RPMI8226 (cell line): ENCODE measurements at regions not wholly inside any gene's neighbourhood (a gene's known extent, or its start where the extent isn't known, plus 50 kb on each side); places are given as distances from the start of the nearest gene placed in this dataset.
"Not testable (repeated sequence)": the region's sequence is repeated elsewhere in the genome, so short reads cannot be mapped to it uniquely, and the experiment has no call there.

Source experiments
- DNase-seq: peaks from one replicate; pipeline ENCODE4 v3.0.0-alpha.2; 2015

DNA sequence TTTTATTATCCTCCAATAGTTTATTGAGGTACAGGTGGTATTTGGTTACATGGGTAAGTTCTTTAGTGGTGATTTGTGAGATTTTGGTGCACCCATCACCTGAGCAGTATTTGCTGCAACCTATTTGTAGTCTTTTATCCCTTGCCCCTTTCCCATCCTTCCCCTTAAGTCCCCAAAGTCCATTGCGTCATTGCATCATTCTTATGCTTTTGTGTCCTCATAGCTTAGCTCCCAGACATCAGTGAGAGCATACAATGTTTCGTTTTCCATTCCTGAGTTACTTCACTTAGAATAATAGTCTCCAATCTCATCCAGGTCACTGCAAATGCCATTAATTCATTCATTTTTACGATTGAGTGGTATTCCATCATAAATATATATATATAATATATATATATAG is 229.9 kb upstream of the TFPI start:
- DNase-seq: not testable (repeated sequence)

DNA sequence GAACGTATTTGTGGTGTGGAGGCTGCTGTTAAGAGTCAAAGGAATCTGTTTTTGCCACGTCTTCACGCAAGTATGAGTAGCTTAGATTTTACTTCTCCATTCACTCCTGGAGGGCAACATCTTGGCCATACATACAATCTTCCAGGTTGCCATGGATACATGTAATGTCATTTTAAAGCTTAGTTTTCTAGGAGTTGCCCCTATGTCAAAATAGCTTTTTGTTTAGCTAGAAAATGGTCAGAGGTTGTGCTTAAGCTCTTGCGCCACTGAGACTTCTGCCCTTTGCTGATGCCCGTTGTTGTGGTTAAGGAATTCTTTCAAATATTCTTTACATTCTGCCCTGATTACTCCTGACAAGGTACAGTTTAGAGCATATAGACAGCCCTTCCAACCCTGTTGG is 245.4 kb upstream of the TFPI start:
- no peak for DNase-seq

DNA sequence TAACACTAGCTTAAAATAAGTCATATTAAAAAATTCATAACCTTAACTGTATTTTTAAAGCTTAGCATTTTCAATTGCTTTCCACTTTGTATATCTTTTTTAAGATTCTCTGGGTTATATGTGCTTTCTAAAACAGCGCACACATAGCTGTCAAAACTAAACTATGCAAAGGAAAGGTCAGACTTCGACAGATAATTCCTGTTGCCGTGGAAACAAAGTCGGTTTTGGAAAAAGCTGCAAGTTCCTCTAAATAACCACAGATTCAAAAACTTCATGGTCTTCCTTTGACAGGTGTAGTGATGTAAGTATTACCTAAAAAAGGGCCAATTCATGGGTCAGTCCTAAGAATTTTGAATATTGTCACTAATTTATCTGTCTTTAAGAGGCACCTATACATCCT is 249.6 kb upstream of the TFPI start:
- DNase-seq: no peak

DNA sequence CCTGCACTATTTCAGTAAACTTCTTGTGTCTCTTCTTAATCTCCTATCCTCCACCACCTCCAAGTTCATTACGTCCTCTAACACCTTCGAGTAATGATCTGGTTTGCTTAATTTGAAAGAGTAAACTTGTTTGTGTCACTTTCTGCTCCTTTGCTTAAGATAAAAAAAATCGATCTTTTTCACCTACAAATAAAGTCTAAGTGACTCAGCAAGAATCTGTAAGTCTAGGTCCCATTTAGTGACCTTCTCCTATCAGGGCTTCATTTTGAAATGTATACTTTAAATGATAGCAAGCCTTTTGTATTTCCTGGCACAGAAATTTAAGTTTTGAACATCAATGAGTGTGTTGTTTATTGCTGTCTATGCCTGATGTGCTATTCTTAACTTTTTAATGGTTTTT is 260.9 kb upstream of the TFPI start:
- no peak for DNase-seq

DNA sequence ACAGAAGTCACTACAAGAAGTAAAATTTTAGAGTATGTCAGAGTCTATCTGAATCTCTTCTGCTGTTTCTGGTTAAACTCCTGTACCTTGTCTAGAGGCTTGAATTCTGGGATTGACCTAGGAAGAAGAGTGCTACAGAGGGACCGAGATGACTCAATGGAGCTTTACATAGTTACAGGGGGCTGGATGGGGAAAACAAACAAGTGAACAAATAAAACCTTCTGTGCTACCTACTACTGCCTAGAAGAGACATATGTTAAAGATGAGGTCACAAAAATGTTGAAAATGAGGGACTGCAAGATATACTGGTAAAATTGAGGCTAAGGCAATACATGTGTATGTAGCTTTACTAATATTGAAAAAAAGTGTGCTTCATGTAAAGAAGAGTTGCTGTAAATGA is 265.4 kb upstream of the TFPI start:
- DNase-seq: no peak

DNA sequence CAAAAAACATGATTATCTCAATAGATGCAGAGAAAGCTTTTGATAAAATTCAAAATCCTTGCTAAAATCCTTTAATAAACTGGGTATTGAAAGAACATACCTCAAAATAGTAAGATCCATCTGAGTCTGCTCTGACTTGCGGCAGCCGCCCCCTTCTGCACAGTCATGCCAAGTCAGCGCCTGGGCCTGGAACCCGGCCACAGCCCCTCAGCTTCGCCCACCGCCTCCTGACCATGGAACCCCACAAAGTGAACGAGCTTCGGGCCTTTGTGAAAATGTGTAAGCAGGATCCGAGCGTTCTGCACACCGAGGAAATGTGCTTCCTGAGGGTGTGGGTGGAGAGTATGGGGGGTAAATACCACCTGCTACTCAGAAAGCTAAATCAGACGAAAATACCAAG is 270.9 kb upstream of the TFPI start:
- no peak for DNase-seq

DNA sequence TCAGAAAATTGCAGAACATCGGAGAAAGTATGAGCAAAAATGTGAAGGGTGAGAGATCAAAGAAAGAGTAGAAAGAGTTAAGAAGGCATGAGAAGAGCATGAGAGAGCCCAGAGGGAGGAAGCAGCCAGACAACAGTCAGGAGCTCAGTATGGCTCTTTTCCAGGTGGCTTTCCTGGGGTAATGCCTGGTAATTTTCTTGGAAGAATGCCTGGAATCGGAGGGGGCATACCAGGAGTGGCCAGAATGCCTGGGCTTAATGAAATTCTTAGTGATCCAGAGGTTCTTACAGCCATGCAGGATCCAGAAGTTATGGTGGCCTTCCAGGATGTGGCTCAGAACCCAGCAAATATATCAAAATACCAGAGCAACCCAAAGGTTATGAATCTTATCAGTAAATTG is 271.8 kb upstream of the TFPI start:
- DNase-seq: no peak

DNA sequence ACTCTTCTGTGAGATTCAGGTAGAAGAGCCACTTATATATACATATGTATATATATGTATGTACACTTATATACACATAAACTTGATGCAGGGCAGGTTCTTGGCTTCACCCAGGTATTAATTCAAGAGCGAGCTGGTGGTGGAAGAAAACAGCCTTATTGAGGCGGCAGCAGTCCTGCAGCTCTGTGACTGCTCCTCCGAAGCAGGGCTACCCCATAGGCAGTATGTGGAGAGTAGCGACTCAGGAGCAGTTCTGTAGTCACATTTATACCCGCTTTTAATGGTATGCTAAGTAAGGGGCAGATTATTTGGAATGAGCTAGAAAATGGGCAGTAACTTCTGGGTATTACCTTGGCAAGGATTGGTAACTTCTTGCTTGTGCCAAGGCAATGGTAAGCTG is 280.6 kb upstream of the TFPI start:
- no peak for DNase-seq

DNA sequence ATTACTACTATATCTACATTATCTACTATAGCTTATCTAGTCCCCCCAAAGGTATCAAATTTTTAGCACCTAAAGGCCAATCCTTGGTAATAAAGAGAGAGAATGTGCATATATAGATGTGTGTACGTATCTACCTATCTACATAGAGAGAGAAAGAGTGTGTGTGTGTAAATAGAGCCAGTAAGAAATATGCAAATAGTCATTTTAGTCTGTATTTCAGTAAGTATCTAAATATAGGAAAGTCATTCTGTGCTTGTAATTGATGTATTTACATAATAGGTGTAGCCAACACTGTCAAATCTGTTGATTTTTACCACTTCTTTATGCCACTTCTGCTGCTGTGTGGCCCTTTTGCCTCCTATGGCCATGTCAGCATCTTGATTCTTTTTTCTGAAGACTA is 284.5 kb upstream of the TFPI start:
- DNase-seq: no peak

DNA sequence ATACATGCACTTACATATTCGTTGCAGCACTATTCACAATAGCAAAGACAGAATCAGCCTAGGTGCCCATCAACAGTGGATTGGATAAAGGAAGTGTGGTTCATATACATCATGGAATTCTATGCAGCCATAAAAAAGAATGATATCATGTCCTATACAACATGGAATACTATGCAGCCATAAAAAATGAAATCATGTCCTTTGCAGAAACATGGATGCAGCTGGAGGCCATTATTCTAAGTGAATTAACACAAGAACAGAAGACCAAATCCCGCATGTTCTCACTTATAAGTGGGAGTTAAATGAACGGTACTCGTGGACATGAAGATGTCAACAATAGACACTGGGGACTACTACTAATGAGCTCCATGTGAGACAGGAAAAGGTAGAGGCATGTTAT is 288.1 kb upstream of the TFPI start:
- DNase-seq: no peak

DNA sequence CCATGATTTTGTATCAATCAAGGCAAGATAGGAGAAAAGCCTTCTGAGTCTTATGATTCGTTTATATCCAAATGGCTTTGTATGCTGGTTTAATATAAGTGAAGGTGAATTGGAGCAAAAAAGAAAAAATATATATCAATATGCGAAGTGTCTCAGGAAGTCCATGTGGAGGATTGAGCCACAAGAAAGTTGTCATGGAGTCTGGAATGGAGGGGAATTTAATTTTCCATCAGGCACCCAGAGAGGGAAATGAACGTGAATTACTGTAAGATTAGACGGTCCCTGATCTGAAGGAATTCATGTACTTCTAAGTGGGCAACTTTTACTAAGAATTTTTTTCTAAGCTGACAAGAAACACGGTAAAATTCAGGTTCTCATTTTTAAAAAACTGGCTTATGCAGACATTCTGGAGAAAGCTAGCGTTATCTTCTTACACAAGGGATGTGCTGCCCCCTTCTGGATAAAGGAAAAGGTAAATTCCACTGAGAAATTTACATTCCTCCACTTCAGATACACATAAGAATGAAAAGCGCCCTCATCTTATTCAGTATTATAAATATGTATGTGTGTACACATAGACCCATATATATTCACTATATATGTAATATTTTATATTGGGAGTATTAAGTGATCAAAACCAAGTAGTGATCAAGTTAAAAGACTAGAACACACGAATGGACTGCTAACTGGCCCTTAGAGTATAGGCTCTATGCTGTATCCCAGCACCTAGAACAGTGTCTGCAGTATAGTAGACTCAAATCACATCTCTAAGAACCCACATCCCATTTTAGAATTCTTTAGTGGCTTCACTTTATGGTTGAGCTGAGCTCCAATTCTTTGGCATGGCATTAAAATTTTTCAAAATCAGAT is 289.0 kb upstream of the TFPI start:
- peak; percentile 58 for DNase-seq

DNA sequence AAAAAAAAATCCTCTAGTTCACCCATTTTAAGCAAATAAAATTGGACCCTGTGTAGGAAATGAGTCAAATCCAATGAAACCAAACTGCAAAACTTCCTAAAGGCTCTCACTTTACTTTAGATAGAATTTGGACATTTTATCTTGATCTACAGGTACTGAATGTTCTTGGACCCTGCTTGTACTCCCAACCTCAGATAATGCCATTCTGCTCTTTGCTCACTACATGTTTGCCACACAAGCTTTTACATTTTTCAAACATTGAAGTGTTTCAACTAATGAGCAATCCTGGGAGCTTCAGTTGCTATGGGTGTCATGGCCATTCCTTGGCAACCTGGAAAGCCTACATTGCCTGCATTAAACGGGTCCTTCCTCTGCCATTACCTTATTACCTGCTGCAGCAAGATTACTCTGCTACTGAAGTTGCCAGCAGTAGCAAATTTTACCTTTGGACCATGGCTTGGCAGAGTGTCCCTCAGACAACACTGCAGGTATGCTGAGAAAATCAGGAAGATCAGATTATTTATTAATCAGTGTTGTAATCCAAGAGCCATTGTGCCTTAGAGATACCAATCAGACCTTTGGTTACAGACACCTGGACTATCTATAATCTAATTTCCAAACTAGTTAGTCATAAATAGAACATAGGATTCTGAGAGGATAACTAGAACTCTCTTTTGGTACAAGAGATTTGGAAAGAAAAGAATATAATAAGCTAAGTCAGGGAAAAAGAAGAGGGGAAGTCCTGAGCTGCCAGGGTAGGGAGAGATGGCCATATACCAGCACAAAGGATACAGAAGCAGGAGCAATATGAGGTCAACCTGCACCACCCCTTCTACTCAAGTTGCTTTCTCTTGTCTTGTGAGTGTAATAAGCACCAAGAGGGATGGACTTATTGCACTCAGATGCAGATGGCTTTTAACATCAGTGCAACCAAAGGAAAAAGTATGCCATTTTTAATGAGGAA is 293.3 kb upstream of the TFPI start:
- no peak for DNase-seq

DNA sequence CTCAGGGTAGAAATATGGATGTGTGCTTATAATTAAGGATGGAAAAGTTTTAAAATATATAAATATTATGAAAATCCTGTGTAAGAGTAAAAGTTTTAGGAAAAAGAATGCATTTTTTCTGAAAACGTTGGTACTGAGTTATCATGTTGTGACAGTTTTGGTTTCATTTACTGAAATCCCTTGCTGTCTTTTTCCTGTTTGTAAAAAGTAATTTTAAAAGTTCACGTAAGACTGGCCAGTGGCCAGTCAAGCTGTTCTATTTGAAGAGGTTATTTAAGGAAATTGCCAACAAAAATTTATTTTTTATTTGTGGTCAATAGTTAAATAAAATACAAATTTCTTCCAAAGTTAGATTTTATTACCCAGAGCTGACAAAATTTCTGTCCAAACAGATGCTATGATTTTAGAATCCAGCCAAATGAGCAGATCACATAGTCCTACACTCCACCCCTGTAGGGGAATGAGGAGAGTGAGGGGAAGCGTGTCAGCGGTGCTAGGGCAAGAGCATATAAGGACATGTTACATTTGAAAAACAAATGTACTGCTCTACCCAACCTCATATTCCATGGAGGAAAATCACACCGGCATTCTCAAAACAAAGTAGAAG is 297.8 kb upstream of the TFPI start:
- no peak for DNase-seq

DNA sequence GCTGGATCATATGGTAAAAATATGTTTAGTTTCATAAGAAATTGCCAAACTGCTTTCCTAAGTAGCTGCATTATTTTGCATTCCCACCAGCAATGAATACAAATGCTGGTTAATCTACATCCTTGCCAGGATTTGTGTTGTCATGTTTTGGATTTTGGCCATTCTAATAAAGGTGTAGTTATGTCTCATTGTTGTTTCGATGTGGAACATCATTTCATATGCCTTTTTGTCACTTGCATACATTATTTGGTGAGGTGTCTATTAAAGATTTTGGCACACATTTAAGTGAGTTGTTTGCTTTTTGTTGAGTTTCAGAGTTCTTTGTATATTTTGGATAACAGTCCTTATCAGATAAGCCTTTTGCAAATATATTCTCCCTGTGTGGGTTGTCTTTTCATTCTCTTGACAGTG is 299.2 kb upstream of the TFPI start:
- no peak for DNase-seq

DNA sequence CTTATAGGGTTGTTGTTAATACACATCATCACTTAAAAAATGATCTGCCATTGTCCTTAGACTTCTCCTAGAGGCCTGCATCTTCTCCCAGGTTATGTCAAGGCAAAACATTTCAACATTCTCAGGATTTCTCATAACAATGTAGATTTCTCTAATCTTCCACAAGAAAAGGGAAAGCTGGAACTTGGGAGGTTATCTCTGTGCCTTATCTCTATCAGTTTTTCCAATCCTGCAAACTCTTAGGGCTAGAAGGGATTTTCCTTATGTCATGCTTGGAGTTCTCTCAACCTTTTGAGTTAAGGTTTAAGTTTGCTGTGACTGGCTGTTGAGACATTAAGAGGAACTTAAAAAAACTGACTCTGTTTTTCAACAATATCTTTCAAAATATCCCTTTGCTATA is 300.6 kb upstream of the TFPI start:
- no peak for DNase-seq

DNA sequence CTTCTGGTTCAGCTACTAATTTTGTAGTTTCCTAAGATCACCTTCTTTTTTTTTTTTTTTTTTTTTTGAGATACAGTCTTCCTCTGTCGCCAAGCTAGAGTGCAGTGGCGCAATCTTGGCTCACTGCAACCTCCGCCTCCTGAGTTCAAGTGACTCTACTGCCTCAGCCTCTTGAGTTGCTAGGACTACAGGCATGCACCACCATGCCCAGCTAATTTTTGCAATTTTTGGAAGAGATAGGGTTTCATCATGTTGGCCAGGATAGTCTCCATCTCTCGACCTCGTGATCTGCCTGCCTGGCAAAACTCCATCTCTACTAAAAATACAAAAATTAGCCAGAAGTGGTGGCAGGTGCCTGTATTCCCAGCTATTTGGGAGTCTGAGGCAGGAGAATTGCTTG is 301.5 kb upstream of the TFPI start:
- no peak for DNase-seq

DNA sequence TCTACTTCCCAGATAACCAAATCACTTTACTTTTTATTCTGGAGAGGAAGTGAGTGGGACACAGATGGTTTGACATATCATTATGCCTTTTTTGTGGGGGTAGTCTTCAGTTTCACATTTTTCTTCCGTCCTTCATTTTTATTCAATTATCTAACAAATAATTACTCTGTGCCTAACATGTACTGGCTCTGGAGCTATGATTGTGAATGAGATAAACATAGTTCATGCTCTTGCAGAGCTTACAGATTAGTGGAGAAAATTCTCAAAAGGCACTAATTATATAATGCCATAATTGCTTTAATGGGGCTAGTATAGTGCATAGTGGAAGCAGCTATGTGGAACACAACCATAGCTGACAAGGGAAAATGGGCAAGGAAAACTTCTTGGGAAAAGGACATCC is 303.6 kb upstream of the TFPI start:
- no peak for DNase-seq

DNA sequence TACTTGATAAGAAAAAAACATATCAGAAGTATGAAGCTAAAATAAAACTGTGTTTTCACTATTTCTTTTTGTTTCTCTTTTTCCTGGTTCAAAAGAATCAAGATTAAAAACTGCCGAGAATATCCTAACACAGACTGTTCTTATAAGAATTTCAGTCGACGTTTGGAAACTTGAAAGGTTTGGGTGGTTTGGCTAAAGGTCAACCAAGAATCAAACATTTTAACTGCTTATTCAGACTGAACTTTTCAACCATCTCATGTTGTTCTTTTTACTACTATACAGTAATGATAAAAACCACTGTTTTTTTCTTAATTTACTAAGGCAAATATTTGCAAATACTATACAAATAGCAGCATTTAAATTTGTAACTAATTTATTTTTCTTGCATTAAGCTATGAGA is 308.5 kb upstream of the TFPI start:
- DNase-seq: no peak

DNA sequence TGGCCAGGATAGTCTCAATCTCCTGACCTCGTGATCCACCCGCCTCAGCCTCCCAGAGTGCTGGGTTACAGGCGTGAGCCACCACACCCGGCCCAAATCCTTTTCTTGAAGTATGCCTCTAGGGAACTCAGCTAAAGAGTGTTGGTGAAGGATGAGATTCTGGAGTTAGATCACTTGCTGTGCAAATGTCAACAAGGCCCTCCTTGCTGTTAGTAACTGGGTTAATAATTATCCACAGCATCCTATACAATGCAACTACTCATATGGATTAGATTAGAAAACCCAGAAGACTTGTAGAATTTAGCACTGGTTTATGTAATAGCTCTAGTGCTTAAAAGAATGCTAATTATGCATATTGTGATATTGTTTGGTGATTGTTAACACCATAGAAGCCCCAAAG is 310.8 kb upstream of the TFPI start:
- DNase-seq: no peak

DNA sequence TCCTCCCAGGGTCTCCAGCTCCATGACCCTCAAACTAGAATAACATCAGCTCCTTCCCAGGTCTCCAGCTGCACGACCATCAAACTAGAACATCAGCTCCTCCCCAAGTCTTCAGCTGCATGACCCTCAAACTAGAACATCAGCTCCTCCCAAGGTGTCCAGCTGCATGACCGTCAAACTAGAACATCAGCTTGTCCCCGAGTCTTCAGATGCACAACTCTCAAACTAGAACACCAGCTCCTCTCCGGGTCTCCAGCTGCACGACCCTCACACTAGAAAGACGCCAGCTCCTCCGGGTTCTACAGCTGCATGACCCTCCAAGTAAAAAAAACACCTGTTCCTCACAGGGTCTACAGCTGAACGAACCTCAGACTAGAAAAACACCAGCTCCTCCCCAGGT is 312.9 kb upstream of the TFPI start:
- no peak for DNase-seq

DNA sequence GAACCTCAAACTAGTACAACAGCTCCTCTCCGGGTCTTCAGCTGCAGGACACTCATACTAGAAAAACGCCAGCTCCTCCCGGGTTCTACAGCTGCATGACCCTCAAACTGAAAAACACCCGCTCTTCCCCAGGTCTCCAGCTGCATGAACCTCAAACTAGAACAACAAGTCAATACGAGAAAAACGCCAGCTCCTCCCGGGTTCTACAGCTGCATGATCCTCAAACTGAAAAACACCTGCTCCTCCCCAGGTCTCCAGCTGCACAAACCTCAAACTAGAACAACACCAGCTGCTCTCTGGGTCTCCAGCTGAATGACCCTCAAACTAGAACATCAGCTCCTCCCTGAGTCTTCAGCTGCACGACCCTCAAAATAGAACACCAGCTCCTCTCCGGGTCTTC is 315.0 kb upstream of the TFPI start:
- peak; percentile 84 for DNase-seq

DNA sequence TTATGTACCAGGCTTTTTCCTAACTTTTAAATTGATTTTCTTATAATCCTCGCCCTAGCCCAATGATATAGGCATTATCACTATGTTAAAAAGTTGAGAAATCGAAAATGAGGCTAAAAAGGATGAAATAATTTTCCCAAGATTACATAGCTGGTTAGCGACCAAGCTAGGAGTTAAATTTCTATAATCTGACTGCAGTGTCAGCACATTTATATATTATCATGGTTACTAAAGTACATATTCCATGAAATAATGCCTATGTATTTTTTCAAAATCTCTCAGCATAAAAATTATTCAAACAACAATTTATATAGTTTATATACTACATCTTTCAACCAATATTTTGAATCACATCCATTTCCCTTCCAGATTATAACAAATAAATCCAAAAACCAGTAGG is 317.3 kb upstream of the TFPI start:
- DNase-seq: no peak

DNA sequence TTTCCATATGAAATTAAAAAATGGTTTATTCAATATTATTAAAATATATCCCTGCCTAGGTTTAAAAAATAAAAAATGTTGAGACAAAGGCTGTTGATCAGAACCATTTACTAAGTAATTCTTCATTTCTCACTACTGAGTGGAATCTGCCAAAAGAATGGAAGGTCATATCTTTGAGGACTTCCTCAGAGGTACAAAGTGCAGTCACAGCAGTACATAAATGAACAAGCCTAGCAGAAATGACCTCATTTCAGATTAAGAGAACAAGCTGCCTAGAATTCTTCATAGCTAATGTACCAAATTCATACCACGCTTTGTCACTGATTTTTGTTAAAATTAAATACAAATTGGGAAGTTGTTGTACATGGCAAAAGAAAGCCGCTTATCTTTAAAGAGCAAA is 318.9 kb upstream of the TFPI start:
- no peak for DNase-seq

DNA sequence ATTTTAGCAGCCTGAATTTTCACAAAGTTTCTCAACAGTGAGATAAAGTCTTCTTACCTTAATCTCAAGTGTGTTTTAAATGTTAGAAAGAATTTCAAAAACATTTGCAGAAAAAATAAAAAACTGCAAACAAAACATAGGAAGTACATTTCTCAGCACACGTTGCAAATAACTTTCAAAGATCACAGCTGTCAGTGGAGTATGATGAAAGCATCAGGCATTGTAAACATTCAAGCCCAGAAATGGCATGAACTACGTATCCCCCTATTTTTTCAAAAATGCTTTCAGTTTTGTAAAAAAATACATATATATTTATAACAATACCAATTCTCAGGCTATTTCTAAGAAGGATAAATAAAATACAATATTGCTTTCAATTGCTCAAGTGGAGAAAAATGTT is 320.6 kb upstream of the TFPI start:
- DNase-seq: no peak
